ENCODE measurements at regions not wholly inside any gene's neighbourhood (a gene's known extent, or its start where the extent isn't known, plus 50 kb on each side); places are given as distances from the start of the nearest gene placed in this dataset.

DNA sequence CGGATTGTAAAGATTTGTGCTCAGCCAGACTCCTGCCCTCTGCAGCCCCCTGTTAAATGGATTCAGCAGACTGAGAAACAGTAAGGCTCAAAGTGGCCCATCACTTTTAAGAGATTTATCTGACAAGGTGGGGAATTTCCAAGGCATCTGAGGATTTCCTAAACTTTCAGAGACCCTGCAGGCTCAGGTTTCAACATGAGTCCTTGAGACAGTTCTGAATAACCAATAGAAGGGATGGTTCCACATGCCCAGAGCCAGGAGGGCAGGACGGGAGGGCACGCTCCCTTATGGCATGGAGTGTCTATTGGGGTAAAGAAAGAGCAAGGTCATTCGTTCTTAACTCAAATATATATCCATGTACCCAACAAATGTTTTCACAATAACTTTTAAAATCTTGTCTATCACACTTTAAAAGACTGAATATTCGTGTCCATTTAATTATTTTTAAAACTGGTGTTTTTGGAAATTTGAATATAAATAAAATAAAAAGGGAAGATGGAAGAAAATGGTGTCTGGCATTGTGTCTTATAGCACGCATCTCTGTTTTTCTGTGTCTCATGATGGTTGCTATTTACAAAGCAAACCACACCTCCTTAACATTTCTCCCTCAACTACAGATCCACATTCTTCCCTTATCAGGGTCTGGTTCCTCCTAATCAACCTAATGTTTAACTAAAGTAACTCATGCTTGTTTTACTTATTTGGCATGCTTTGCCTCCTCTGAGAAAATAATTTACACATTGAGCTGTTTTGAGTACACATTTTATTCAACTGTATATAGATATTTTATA, 56.0 kb upstream of the DSG1 start:
- Histone ChIP-seq H3K9ac (ENCODE audit: low read length) (no peak overlapping the region), H2AFZ (ENCODE audit: low read depth, low read length) (no peak overlapping the region), H3K4me2 (ENCODE audit: low read length) (no peak overlapping the region), H4K20me1 (ENCODE audit: insufficient read depth) (no peaks in the 10 kb centered on the region), H3K9me2 (ENCODE audit: insufficient read depth, low read length) (no peaks in the 10 kb centered on the region), H3K79me2 (replicated peaks; ENCODE audit: insufficient read depth, low read length) (no peaks in the 10 kb centered on the region), H3K4me3 (ENCODE audit: low read length) (no peak overlapping the region), H3K36me3 (ENCODE audit: insufficient read depth, low read length) (no peaks in the 10 kb centered on the region), H3F3A (ENCODE audit: insufficient read depth, low read length, poor library complexity, severe bottlenecking) (no peaks in the 10 kb centered on the region), H3K27ac (ENCODE audit: low read length) (no peak overlapping the region), H3K27me3 (ENCODE audit: insufficient read depth, low read depth, low read length) (no peaks in the 10 kb centered on the region), H3K9me3 (ENCODE audit: low read length) (no peaks in the 10 kb centered on the region)
- no peak for TF ChIP-seq MXI1 (conservative IDR thresholded peaks at IDR 0.05; ENCODE audit: poor library complexity, severe bottlenecking)
- TF ChIP-seq POLR2AphosphoS5 (IDR thresholded peaks at IDR 0.05) = no peak
- no peak for TF ChIP-seq RAD21 (conservative IDR thresholded peaks at IDR 0.05)
- no peak for TF ChIP-seq EP300 (conservative IDR thresholded peaks at IDR 0.05; ENCODE audit: poor library complexity, severe bottlenecking)
- TF ChIP-seq, protein P1, sequence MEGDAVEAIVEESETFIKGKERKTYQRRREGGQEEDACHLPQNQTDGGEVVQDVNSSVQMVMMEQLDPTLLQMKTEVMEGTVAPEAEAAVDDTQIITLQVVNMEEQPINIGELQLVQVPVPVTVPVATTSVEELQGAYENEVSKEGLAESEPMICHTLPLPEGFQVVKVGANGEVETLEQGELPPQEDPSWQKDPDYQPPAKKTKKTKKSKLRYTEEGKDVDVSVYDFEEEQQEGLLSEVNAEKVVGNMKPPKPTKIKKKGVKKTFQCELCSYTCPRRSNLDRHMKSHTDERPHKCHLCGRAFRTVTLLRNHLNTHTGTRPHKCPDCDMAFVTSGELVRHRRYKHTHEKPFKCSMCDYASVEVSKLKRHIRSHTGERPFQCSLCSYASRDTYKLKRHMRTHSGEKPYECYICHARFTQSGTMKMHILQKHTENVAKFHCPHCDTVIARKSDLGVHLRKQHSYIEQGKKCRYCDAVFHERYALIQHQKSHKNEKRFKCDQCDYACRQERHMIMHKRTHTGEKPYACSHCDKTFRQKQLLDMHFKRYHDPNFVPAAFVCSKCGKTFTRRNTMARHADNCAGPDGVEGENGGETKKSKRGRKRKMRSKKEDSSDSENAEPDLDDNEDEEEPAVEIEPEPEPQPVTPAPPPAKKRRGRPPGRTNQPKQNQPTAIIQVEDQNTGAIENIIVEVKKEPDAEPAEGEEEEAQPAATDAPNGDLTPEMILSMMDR (IDR thresholded peaks at IDR 0.05; ENCODE audit: poor library complexity, severe bottlenecking) = no peak
- no peak for TF ChIP-seq SMC3 (conservative IDR thresholded peaks at IDR 0.05; ENCODE audit: poor library complexity)
- TF ChIP-seq TAF1 (IDR thresholded peaks at IDR 0.05; ENCODE audit: low read depth) = no peak
- no peak for TF ChIP-seq EZH2 (IDR thresholded peaks at IDR 0.05; ENCODE audit: borderline replicate concordance, insufficient read depth, low read length, poor library complexity, severe bottlenecking)
- TF ChIP-seq, protein P2, sequence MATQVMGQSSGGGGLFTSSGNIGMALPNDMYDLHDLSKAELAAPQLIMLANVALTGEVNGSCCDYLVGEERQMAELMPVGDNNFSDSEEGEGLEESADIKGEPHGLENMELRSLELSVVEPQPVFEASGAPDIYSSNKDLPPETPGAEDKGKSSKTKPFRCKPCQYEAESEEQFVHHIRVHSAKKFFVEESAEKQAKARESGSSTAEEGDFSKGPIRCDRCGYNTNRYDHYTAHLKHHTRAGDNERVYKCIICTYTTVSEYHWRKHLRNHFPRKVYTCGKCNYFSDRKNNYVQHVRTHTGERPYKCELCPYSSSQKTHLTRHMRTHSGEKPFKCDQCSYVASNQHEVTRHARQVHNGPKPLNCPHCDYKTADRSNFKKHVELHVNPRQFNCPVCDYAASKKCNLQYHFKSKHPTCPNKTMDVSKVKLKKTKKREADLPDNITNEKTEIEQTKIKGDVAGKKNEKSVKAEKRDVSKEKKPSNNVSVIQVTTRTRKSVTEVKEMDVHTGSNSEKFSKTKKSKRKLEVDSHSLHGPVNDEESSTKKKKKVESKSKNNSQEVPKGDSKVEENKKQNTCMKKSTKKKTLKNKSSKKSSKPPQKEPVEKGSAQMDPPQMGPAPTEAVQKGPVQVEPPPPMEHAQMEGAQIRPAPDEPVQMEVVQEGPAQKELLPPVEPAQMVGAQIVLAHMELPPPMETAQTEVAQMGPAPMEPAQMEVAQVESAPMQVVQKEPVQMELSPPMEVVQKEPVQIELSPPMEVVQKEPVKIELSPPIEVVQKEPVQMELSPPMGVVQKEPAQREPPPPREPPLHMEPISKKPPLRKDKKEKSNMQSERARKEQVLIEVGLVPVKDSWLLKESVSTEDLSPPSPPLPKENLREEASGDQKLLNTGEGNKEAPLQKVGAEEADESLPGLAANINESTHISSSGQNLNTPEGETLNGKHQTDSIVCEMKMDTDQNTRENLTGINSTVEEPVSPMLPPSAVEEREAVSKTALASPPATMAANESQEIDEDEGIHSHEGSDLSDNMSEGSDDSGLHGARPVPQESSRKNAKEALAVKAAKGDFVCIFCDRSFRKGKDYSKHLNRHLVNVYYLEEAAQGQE (IDR thresholded peaks at IDR 0.05; ENCODE audit: borderline replicate concordance) = no peak

- Histone ChIP-seq H3K9me3 (ENCODE audit: low read length) (no peaks in the 10 kb centered on the region), H3K9ac (ENCODE audit: low read length) (no peak overlapping the region), H4K20me1 (ENCODE audit: insufficient read depth) (no peaks in the 10 kb centered on the region), H3K27ac (ENCODE audit: low read length) (no peak overlapping the region), H3K4me2 (ENCODE audit: low read length) (no peak overlapping the region), H3F3A (ENCODE audit: insufficient read depth, low read length, poor library complexity, severe bottlenecking) (no peaks in the 10 kb centered on the region), H3K9me2 (ENCODE audit: insufficient read depth, low read length) (no peaks in the 10 kb centered on the region), H3K36me3 (ENCODE audit: insufficient read depth, low read length) (no peaks in the 10 kb centered on the region), H2AFZ (ENCODE audit: low read depth, low read length) (no peak overlapping the region), H3K4me3 (ENCODE audit: low read length) (no peak overlapping the region), H3K79me2 (replicated peaks; ENCODE audit: insufficient read depth, low read length) (no peaks in the 10 kb centered on the region), H3K27me3 (ENCODE audit: insufficient read depth, low read depth, low read length) (no peaks in the 10 kb centered on the region)
- TF ChIP-seq, protein P1 (IDR thresholded peaks at IDR 0.05; ENCODE audit: poor library complexity, severe bottlenecking) = no peak
- TF ChIP-seq EZH2 (IDR thresholded peaks at IDR 0.05; ENCODE audit: borderline replicate concordance, insufficient read depth, low read length, poor library complexity, severe bottlenecking) = no peak
- no peak for TF ChIP-seq TAF1 (IDR thresholded peaks at IDR 0.05; ENCODE audit: low read depth)
- TF ChIP-seq RAD21 (conservative IDR thresholded peaks at IDR 0.05) = no peak
- no peak for TF ChIP-seq EP300 (conservative IDR thresholded peaks at IDR 0.05; ENCODE audit: poor library complexity, severe bottlenecking)
- no peak for TF ChIP-seq POLR2AphosphoS5 (IDR thresholded peaks at IDR 0.05)
- TF ChIP-seq, protein P2 (IDR thresholded peaks at IDR 0.05; ENCODE audit: borderline replicate concordance) = no peak
- no peak for TF ChIP-seq SMC3 (conservative IDR thresholded peaks at IDR 0.05; ENCODE audit: poor library complexity)
- TF ChIP-seq MXI1 (conservative IDR thresholded peaks at IDR 0.05; ENCODE audit: poor library complexity, severe bottlenecking) = no peak
Observed at GRCh38 chr18:31267823-31268481, 50.0 kb upstream of the DSG1 start.
